NOMO-1 (cell line): ENCODE measurements at regions not wholly inside any gene's neighbourhood (a gene's known extent, or its start where the extent isn't known, plus 50 kb on each side); places are given as distances from the start of the nearest gene placed in this dataset.

Source experiments
- DNase-seq, 2 experiments: peaks; one replicate each; lab custom pipeline; 2025; ENCODE audit not compliant: unreplicated experiment in 2 of 2; lab: John Stamatoyannopoulos, UW

DNA sequence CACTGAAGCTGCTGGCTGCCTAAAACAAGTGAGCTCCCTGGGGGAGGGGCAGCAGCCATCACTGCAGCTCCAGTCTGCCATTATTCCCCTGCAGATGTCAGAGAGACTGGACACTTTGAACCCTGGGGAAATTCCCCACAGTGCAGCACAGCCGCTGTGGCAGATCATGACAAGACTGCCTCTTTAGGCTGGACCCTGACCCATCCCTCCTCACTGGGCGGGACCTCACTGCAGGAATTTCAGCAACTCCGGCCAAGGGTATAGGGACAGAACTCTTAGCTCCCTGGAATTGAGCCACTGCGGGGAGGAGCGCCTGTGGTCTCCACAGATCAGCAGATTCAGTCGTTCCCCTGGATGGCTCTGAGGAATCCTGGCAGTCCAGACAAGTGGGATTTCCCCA is 964.6 kb downstream of the BRINP3 start:
- no peak for DNase-seq

DNA sequence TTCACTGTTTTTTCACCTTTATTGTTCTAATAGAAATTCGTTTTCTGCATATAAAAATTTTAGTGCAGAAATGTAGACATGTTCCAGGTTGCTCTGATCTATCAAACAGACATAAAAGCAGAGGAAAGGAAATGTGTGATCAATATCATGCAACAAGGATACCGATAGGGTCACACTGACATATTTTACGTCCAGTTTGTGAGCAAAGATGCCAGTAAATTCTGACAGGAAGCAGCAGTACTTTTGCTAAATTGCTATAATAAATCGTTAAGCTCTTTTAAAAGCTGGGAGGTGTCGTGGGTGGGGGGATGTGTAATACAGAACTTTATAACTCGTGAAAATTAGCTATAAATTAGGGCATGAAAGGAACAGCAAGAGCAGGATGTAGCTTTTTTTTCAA is 955.2 kb downstream of the BRINP3 start:
- DNase-seq, result no peak

DNA sequence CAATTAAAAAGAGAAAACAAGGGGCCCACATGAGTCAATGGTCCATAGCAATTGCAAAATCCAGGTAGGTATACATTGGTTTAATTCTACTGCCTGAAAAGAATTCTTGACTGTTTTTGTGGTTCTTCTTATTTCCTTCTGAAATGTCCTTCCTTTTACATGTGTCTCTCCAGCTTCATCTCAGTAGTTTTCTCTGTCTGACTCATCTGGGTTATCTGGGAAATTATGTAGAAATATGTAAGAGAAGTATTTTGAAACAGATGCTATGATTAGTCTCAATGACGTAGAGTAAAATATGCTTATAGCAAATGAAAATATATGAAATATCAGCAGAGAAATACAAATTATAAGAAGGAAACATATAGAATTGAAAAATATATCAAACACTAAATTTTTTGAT is 953.2 kb downstream of the BRINP3 start:
- no peak for DNase-seq

DNA sequence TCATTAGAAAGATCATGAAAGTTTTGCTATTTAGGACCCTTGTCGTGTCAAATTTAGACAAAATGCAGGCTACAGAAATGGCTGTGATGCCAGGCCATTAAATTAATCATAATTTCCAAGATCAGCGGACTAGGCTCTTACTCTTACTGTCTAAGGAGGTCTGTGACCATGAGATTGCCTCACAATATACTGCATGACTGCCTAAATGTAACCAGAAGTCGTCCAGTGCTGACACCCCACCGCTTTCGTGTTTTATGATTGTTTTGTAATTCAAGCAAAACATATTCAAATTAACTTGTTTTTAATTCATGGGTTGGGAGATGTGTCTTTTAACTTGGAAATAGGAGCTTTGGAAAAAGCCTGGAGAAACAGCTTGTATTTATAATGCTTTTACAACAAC is 947.5 kb downstream of the BRINP3 start:
- no peak for DNase-seq

DNA sequence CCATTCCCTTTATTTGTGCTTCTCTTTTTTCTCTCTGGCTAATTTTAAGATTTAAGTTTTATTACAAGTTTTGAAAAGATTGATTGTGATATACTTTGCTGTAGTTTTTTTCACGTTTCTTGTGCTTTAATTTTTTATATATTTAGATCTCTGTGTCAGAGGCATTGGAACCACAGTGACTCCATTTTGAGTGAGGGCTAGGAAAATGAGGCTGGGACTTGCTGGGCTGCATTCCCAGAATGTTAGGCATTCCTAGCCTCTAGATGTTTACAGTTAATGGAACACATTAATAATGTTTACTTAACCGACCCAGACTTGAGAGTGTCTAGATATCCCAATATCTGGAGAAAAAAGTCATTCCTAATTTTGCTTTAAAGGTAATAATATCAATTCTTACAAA is 939.4 kb downstream of the BRINP3 start:
- DNase-seq, result no peak

GRCh38 chr1:189550498-189550897 is 927.2 kb downstream of the BRINP3 start:
- no peak for DNase-seq

DNA sequence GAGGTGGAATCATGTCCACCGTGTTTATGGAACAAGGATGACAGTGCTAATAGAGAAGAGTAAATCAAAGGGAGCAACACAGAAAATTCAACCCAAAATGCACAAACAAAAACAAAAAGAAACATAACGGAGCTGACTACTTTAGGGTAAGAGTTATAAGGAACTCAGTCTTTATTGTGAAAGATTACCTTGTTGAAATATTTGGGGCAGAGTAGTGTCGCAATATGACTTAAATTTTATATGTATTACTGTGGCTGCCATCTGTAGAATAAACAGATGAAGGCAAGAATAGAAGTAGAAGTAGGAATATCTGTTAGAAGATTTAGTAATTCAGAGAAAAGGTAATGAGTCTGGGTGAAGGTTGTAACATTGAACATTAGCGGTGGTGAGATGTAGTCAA is 913.9 kb downstream of the BRINP3 start:
- no peak for DNase-seq

- DNase-seq, result no peak
These were observed 909.8 kb downstream of the BRINP3 start for GRCh38 chr1:189567890-189568289.

DNA sequence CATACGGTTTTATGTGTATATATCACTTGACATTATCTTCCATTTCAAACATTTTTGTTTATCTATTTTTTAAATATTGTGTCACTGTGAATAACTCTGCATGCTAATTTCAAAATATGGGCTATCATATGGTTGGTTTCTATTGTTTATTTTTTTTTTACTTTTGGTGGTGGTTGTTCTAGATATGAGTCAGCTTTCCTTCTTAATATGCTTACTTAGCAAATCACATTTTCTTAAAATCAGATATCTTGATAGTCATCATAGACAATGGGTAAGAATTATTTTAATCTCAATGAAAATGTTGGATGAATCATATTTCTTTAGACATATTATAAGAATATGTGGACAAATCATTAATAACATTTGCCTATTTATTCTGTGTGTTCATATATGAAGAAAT is 881.5 kb downstream of the BRINP3 start:
- no peak for DNase-seq

DNA sequence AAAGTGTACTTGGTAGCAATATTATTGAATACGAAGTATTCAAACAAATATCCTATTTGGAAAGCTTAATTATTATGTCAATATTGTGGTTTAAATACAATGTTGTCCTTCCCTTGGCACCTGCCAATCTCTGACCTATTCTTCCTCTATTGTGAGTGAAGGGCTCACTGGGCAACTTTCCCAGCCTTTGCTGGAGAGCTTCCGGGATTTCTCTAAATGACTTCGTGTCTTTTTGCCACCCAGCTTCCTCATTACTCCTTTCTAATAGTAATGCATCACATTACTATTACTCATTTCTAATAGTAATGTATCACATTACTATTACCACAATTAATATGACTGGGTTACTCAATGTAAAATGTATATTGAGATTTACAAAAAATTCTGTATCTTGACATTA is 880.6 kb downstream of the BRINP3 start:
- DNase-seq, result no peak

- no peak for DNase-seq
These were observed 872.4 kb downstream of the BRINP3 start for GRCh38 chr1:189605226-189605625.

DNA sequence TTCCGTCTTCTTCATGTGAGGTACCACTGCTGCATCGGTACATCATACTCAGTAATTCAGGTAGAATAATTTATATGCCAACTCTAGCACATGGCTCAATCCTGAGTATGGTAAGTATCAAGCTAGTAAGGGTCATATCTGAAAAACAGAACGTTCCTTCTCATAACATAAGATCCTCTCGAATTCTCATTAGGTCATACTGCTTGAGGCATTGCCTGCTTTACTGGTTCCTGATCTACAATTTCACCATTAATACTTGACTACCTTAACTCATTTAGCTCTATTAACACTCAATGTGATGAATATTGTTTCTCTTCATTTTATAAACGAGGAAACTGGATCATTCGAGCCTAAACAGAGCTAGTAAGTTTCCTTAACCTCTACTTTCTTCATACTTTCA is 871.6 kb downstream of the BRINP3 start:
- no peak for DNase-seq

DNA sequence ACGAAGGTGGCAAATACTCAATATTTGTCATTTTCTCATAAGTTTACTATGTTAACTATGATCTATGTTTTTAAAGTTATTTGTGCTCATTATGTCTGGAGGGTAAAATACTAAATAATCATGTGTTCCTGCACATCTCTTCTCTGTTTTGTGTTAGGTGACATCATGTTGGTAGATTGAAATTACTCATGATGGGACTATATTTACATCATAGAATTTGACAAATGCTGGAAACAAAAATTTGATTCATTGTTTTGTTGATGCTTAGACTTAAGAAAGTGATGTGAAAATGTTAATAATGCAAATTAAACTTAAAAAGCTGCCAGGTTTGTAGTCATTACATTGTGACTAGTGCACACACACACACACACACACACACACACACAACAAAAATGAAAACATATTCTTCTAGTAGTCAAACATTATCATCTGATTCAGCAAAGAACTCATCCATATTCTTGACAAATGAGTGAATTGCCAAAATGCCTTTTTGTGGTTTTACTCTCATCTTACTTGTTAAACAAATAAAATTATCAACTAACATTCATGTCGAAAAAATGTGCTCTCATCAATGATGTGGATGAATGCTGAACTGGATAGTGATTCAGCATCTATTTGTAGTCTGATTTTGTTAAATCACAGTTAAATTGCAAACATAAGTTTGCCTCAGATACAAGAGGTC is 870.7 kb downstream of the BRINP3 start:
- no peak for DNase-seq

GRCh38 chr1:189607477-189608096 is 870.1 kb downstream of the BRINP3 start:
- no peak for DNase-seq

DNA sequence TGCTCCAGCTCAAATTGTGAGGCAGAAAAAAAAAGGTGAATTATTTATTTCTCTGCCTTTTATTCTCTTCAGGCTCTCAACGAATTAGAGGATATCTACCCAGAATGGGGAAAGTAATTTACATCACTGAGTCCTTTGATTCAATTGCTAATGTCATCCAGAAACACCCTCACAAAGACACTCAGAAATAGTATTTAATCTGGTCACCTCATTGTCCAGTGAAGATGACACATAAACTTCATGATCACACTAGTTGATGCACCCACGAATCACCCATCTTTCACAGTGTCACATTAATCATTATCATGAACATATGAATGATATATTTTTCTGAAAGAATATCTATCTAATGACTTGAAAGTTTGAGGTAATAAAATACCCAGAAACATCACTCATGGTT is 868.5 kb downstream of the BRINP3 start:
- no peak for DNase-seq

- no peak for DNase-seq
These were observed 860.8 kb downstream of the BRINP3 start for GRCh38 chr1:189616893-189617292.

GRCh38 chr1:189619682-189620332 is 857.9 kb downstream of the BRINP3 start:
- no peak for DNase-seq

GRCh38 chr1:189620471-189620870 is 857.2 kb downstream of the BRINP3 start:
- DNase-seq, result no peak

- DNase-seq, result no peak
These were observed 854.3 kb downstream of the BRINP3 start for GRCh38 chr1:189623336-189623735.

GRCh38 chr1:189627427-189627826 is 850.2 kb downstream of the BRINP3 start:
- no peak for DNase-seq

GRCh38 chr1:189628857-189629256 is 848.8 kb downstream of the BRINP3 start:
- DNase-seq, result no peak

DNA sequence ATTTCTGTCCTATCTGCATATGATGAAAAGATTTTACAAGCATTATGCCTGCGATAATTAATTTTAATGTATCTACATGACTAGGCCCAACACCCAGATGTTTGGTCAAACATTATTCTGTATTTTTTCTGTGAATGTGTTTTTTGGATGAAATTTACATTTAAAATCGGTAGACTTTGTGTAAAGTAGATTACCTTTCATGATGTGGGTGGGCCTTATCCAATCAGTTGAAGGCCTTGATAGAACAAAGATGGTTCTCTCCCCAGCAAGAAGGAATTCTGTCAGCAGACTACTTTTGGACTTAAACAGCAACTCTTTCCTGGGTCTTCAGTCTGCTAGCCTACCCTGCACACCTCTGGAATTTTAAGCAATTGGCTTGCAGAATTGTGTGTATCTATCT is 844.0 kb downstream of the BRINP3 start:
- DNase-seq, result no peak
